AG10803 (cell line): ENCODE measurements at regions not wholly inside any gene's neighbourhood (a gene's known extent, or its start where the extent isn't known, plus 50 kb on each side); places are given as distances from the start of the nearest gene placed in this dataset.
A peak's percentile ranks its signal among the peaks of the same experiment; 100 is the strongest.

Experiments
- DNase-seq: peaks from one replicate; pipeline ENCODE4 v3.0.0; 2010; ENCODE audit warnings: low read depth
- H3K4me3 ChIP-seq: 2 replicates; pipeline ENCODE4 v1.5.1; 2011; ENCODE audit warnings: mild to moderate bottlenecking, low read length, control low read depth
- CTCF ChIP-seq: conservative IDR thresholded peaks from 2 replicates; pipeline ENCODE4 v1.5.1; 2011; ENCODE audit warnings: mild to moderate bottlenecking, low read length, control low read depth, inconsistent platforms

GRCh38 chr5:158159621-158160020 lies 300.7 kb upstream of the CLINT1 start:
- no peak overlapping the region for H3K4me3 ChIP-seq
- no peak for TF ChIP-seq CTCF
- no peak for DNase-seq

- no peak overlapping the region for H3K4me3 ChIP-seq
These were observed 297.0 kb upstream of the CLINT1 start for GRCh38 chr5:158155811-158156505.

GRCh38 chr5:158155067-158155466 lies 296.1 kb upstream of the CLINT1 start:
- TF ChIP-seq CTCF = no peak
- DNase-seq = no peak
- H3K4me3 ChIP-seq = no peak overlapping the region

More at GRCh38 chr5:158155811-158156505, 297.0 kb upstream of the CLINT1 start:
- peak; percentile 67 for DNase-seq
- TF ChIP-seq CTCF = no peak

- H3K4me3 ChIP-seq = no peak overlapping the region
- peak; percentile 91 for DNase-seq
- peak; percentile 16; the same call in 1 of the 2 replicates for TF ChIP-seq CTCF
These were observed 295.5 kb upstream of the CLINT1 start for GRCh38 chr5:158154226-158155005.

- H3K4me3 ChIP-seq = no peak overlapping the region
- DNase-seq = no peak
- no peak for TF ChIP-seq CTCF
These were observed 294.6 kb upstream of the CLINT1 start for GRCh38 chr5:158153508-158153907.

GRCh38 chr5:158152136-158152535 lies 293.2 kb upstream of the CLINT1 start:
- DNase-seq = peak; percentile 36
- TF ChIP-seq CTCF = no peak
- no peak overlapping the region for H3K4me3 ChIP-seq

- no peak overlapping the region for H3K4me3 ChIP-seq
- TF ChIP-seq CTCF = no peak
- no peak for DNase-seq
These were observed 288.3 kb upstream of the CLINT1 start for GRCh38 chr5:158147227-158147626.
